HepG2 (cell line): ENCODE measurements at regions not wholly inside any gene's neighbourhood (a gene's known extent, or its start where the extent isn't known, plus 50 kb on each side); places are given as distances from the start of the nearest gene placed in this dataset.

Experiments used
- ATAC-seq: fragments of 200-7000 bp; cut with Tn5 transposase; 3 replicates; pipeline ENCODE4 v1.9.1; 2020; ENCODE audit warnings: mild to moderate bottlenecking, moderate library complexity
- BruUV-seq: library from RNA; stranded (reverse); fragments of 400-500 nt; replicated peaks from 2 replicates; lab custom pipeline; 2021; lab: Mats Ljungman, UMichigan
- CTCF ChIA-PET: fragments of 300-600 bp; formaldehyde crosslinking; extraction: SDS; loops from one replicate; lab custom pipeline; 2021; ENCODE audit warnings: low total read pairs, inconsistent platforms, low intra/inter-chr PET ratio; lab: Yijun Ruan, JAX
- POLR2A ChIA-PET: fragments of 350-600 bp; sonication (Branson Sonifier 250); formaldehyde crosslinking; loops from one replicate; lab custom pipeline; 2020; ENCODE audit warnings: antibody characterized with exemption, inconsistent platforms; lab: Yijun Ruan, JAX
- DNase-seq: peaks from one replicate; pipeline ENCODE4 v3.0.0-alpha.2; 2015; ENCODE audit warnings: low spot score
- FAIRE-seq: peaks from 3 replicates; lab custom pipeline; 2011; peaks lifted over from hg19 to GRCh38; lab: Jason Lieb, UNC
- H2AFZ ChIP-seq: one replicate; pipeline ENCODE4 v1.6.1; 2011; ENCODE audit warnings: low read length, inconsistent platforms
- H3K27ac ChIP-seq: fragments of 300-600 bp; 3 replicates; pipeline ENCODE4 v1.8.0; 2011; ENCODE audit warnings: mixed run types, mild to moderate bottlenecking, mixed read lengths, low read length, inconsistent platforms; ENCODE audit not compliant: insufficient read depth; ENCODE audit errors: extremely low read length
- H3K27me3 ChIP-seq, 2 experiments: fragments of 200-600 bp in 1 of 2; 2 replicates in 1 of 2; 3 replicates in 1 of 2; pipeline versions ENCODE4 v1.6.0 to v1.8.0; 2011; ENCODE audit warnings: low read length in 2 of 2, mild to moderate bottlenecking in 2 of 2, moderate library complexity in 2 of 2, inconsistent platforms in 1 of 2; ENCODE audit not compliant: insufficient read depth in 2 of 2, control insufficient read depth in 1 of 2
- H3K36me3 ChIP-seq, 2 experiments: fragments of 200-600 bp in 1 of 2; replicated peaks in 1 of 2; 2 replicates in 1 of 2; 3 replicates in 1 of 2; pipeline versions ENCODE4 v1.5.1 to v1.8.0; 2011; ENCODE audit warnings: low read length in 2 of 2, inconsistent platforms in 1 of 2; ENCODE audit not compliant: insufficient read depth in 2 of 2, control insufficient read depth in 1 of 2
- H3K4me1 ChIP-seq: 2 replicates; pipeline ENCODE4 v1.5.1; 2012; ENCODE audit warnings: low read length, inconsistent platforms; ENCODE audit not compliant: insufficient read depth
- H3K4me2 ChIP-seq: 2 replicates; pipeline ENCODE4 v1.6.0; 2011; ENCODE audit warnings: low read depth, low read length, inconsistent platforms
- H3K4me3 ChIP-seq, 3 experiments: fragments of 200-600 bp in 1 of 3; sonication (generic), shearing (Covaris generic) in 1 of 3; replicated peaks in 1 of 3; 2 replicates each; pipeline ENCODE4 v1.5.1; 2011 to 2016; ENCODE audit warnings: low read length in 3 of 3, inconsistent platforms in 2 of 3, low read depth in 2 of 3, mild to moderate bottlenecking in 2 of 3, control low read depth in 1 of 3, mixed read lengths in 1 of 3; ENCODE audit not compliant: insufficient read depth in 1 of 3
- H3K79me2 ChIP-seq: one replicate; pipeline ENCODE4 v1.6.1; 2011; ENCODE audit warnings: low read length, inconsistent platforms; ENCODE audit not compliant: insufficient read depth
- H3K9ac ChIP-seq: 2 replicates; pipeline ENCODE4 v1.6.0; 2011; ENCODE audit warnings: mild to moderate bottlenecking, low read depth, low read length, inconsistent platforms; ENCODE audit not compliant: insufficient read depth
- H3K9me3 ChIP-seq: 2 replicates; pipeline ENCODE4 v1.5.1; 2012; ENCODE audit warnings: mild to moderate bottlenecking, low read length
- H4K20me1 ChIP-seq: 2 replicates; pipeline ENCODE4 v1.6.0; 2011; ENCODE audit warnings: inconsistent platforms, mild to moderate bottlenecking, low read length, moderate library complexity; ENCODE audit not compliant: insufficient read depth
- ARNT ChIP-seq: fragments of 450-650 bp; IDR thresholded peaks from 2 replicates; pipeline ENCODE4 v1.6.1; 2017
- EED ChIP-seq: sonication (generic); formaldehyde crosslinking; IDR thresholded peaks from 2 replicates; pipeline ENCODE4 v1.5.0; 2020; ENCODE audit warnings: mild to moderate bottlenecking, missing genetic modification reagents
- FOSL1 ChIP-seq: sonication (generic); formaldehyde crosslinking; IDR thresholded peaks from 2 replicates; pipeline ENCODE4 v1.9.0; 2021; ENCODE audit warnings: missing genetic modification reagents, borderline replicate concordance
- KDM2A ChIP-seq: sonication (generic); formaldehyde crosslinking; IDR thresholded peaks from 2 replicates; pipeline ENCODE4 v1.4.0; 2020; ENCODE audit warnings: low read depth, missing genetic modification reagents, borderline replicate concordance
- NFE2L2 ChIP-seq: fragments of 150-350 bp; IDR thresholded peaks from 2 replicates; pipeline ENCODE4 v1.6.1; 2014; ENCODE audit warnings: low read length
- RFX3 ChIP-seq: IDR thresholded peaks from 2 replicates; pipeline ENCODE4 v1.6.1; 2016; ENCODE audit warnings: missing biosample characterization, missing genetic modification reagents
- SMARCE1 ChIP-seq: fragments of 450-650 bp; IDR thresholded peaks from 2 replicates; pipeline ENCODE4 v1.6.1; 2017; ENCODE audit warnings: borderline replicate concordance
- TOPORS ChIP-seq: sonication (generic); formaldehyde crosslinking; IDR thresholded peaks from 2 replicates; pipeline ENCODE4 v1.8.0; 2023; ENCODE audit warnings: mild to moderate bottlenecking, missing genetic modification reagents
- ZNF280D ChIP-seq: sonication (generic); formaldehyde crosslinking; IDR thresholded peaks from 2 replicates; pipeline ENCODE4 v1.5.1; 2020; ENCODE audit warnings: mild to moderate bottlenecking, missing genetic modification reagents
- ZNF33A ChIP-seq: sonication (generic); formaldehyde crosslinking; IDR thresholded peaks from 2 replicates; pipeline ENCODE4 v1.5.1; 2020; ENCODE audit warnings: missing genetic modification reagents, mild to moderate bottlenecking, moderate library complexity, borderline replicate concordance
- ZNF510 ChIP-seq: sonication (generic); formaldehyde crosslinking; IDR thresholded peaks from 2 replicates; pipeline ENCODE4 v1.4.0; 2020; ENCODE audit warnings: low read depth, mild to moderate bottlenecking, missing genetic modification reagents
- ZNF710 ChIP-seq: sonication (generic); formaldehyde crosslinking; IDR thresholded peaks from 2 replicates; pipeline ENCODE4 v1.5.0; 2020; ENCODE audit warnings: mild to moderate bottlenecking, missing genetic modification reagents, borderline replicate concordance
- ZSCAN31 ChIP-seq: sonication (generic); formaldehyde crosslinking; IDR thresholded peaks from 2 replicates; pipeline ENCODE4 v1.5.0; 2020; ENCODE audit warnings: low read depth, mild to moderate bottlenecking, missing genetic modification reagents
- ZXDC ChIP-seq: sonication (generic); formaldehyde crosslinking; IDR thresholded peaks from 2 replicates; pipeline ENCODE4 v1.5.0; 2020; ENCODE audit warnings: mild to moderate bottlenecking, missing genetic modification reagents
- WGBS: methylation state at CpG from one replicate; pipeline ENCODE4 v1.1.6; 2017; ENCODE audit warnings: low lambda C conversion rate; 5-methylcytosine and 5-hydroxymethylcytosine counted together
- in situ Hi-C: cut with HindIII; loops from 2 replicates; pipeline ENCODE4 v1.10.0; 2017; ENCODE audit warnings: low pct_unique_long_range_greater_than_20kb; ENCODE audit not compliant: extremely low pct_ligation_motif_present
- intact Hi-C: fragments of 100-400 bp; cut with micrococcal nuclease; formaldehyde crosslinking; loops from one replicate; pipeline ENCODE4 v1.10.0; 2022; ENCODE audit not compliant: unreplicated experiment
- TF ChIP-seq, protein P1 (sequence below): sonication (generic); formaldehyde crosslinking; IDR thresholded peaks from 2 replicates; pipeline ENCODE4 v1.5.0; 2020; ENCODE audit warnings: missing genetic modification reagents, mild to moderate bottlenecking, borderline replicate concordance

DNA sequence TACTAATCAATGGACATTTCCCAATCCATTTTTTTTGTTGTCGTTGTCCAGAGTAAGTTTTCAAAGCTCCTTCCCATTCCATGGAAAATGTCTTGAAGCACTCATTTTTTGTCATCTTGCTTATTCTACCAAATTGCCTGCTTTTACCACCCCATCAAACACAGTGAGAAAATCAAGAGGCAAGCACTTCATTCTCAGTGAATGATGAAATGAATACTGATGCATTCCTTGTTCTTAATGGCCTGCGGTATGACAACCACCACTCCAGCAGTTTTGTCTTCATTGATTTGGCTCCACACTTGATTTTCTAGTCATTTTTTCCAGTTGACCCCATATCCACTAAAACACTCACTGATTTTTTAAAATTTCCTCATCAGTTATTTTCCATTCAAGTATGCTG is 193.5 kb upstream of the ANKH start (continued):
- no peak for TF ChIP-seq ZNF280D (CRISPR knock-in tag)
- no peak for TF ChIP-seq KDM2A (CRISPR knock-in tag)
- TF ChIP-seq EED (CRISPR knock-in tag), result no peak
- TF ChIP-seq RFX3, result no peak

DNA sequence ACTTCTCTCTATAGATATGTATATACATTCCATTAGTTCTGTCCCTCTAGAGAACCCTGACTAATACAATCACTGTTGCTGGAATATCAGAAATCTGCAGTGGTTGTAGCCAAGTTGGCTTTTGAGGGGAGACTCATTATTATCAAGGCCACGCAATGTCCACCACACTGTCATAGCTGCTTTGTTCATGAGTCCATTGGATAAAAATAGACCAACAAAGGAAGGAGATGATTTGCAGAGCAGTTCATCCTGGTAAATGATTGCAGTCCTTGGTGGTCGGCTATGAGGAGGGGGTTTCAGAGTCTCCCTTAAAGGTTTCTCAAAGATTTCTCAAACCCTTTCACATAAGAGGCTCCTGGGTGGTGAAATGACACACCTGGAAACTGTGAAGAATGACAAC is 192.8 kb upstream of the ANKH start:
- no peak for FAIRE-seq
- no peaks in the 10 kb centered on the region for H3K9me3 ChIP-seq
- WGBS, result 0% methylated on average over 2 of the region's 2 CpGs

More for the DNA sequence above, 192.8 kb upstream of the ANKH start:
- intact Hi-C loops, result no loop called here
- in situ Hi-C loops, result no loop called here
- no peaks in the 10 kb centered on the region for H3K4me1 ChIP-seq
- no peak overlapping the region for H3K4me2 ChIP-seq
- H4K20me1 ChIP-seq, result no peaks in the 10 kb centered on the region
- no peaks in the 10 kb centered on the region for H3K27me3 ChIP-seq
- H3K9ac ChIP-seq, result no peak overlapping the region
- no peak for TF ChIP-seq ZXDC (CRISPR knock-in tag)
- no peak for TF ChIP-seq TOPORS (CRISPR knock-in tag)
- no peak for TF ChIP-seq ZNF710 (CRISPR knock-in tag)
- TF ChIP-seq, protein P1, sequence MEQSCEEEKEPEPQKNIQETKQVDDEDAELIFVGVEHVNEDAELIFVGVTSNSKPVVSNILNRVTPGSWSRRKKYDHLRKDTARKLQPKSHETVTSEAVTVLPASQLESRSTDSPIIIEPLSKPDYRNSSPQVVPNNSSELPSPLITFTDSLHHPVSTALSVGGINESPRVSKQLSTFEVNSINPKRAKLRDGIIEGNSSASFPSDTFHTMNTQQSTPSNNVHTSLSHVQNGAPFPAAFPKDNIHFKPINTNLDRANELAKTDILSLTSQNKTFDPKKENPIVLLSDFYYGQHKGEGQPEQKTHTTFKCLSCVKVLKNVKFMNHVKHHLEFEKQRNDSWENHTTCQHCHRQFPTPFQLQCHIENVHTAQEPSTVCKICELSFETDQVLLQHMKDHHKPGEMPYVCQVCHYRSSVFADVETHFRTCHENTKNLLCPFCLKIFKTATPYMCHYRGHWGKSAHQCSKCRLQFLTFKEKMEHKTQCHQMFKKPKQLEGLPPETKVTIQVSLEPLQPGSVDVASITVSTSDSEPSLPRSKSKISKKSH (CRISPR knock-in tag), result no peak
- TF ChIP-seq SMARCE1, result no peak
- TF ChIP-seq NFE2L2, result no peak
- TF ChIP-seq ZNF33A, result no peak
- no peak for TF ChIP-seq ARNT
- TF ChIP-seq ZSCAN31, result no peak
- no peak for TF ChIP-seq FOSL1 (CRISPR knock-in tag)
- no peak for TF ChIP-seq ZNF510 (CRISPR knock-in tag)
- BruUV-seq, result no TSS peak
- ChIA-PET CTCF (no interaction called here), POLR2A (no interaction called here)
- no peak overlapping the region for H3K4me3 ChIP-seq
- H3K27ac ChIP-seq, result no peak overlapping the region
- no peak overlapping the region for H2AFZ ChIP-seq
- H3K79me2 ChIP-seq, result no peaks in the 10 kb centered on the region
- DNase-seq, result no peak
- no peaks in the 10 kb centered on the region for H3K36me3 ChIP-seq
- ATAC-seq, result no peak
